IPS-NIHi7 (cell line): ENCODE measurements at regions not wholly inside any gene's neighbourhood (a gene's known extent, or its start where the extent isn't known, plus 50 kb on each side); places are given as distances from the start of the nearest gene placed in this dataset.

Experiments
- DNase-seq: peaks from one replicate; pipeline ENCODE4 v3.0.0; 2012; ENCODE audit warnings: mixed read lengths; ENCODE audit errors: extremely low spot score

DNA sequence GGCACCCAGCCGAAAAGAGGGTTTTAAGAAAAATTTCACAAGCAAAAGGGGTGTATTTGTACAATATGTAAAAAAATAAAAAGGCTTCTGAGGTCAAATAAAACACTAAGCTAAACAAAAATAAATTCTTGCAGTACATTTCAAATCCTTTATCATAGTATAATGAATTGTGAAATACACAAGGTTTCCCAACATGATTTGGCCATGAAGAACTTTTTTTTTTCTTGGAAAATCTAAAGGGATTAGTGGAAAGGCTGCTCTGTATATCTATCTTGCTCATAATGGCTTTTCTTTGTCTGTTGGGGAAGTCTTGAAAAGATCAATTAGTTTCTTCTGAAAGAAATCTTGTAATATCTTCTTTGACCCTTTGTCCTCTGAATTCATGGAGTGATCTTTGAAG, 593.4 kb downstream of the PLPP3 start:
- no peak for DNase-seq

DNA sequence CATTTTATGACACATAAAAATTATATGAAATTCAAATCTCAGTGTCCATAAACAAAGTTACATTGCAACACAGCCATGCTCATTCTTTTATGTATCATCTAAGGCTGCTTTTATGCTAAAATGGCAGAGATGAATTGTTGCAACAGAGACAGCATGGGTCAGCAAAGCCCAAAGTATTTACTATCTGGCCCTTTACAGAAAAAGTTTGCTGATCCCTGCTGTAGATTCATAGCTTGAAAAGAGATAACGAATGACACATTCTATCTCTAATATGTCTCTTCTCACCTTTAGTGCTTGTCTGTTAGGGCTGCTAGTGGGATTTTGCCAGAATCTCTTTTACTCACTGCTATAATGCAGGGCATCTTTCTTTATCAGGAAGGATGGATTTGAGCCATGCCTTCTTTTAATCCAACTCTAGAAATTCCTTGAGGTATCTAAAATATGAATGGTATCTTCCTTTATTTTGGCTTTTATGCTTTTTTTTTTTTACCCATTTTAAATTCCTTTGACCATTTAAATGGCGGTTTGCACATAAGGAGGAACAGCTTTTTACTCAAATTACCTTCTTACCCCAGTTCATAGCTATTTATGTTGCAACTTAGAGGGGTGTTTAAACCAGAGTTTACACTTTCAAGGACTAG, 598.2 kb downstream of the PLPP3 start:
- DNase-seq = no peak

DNA sequence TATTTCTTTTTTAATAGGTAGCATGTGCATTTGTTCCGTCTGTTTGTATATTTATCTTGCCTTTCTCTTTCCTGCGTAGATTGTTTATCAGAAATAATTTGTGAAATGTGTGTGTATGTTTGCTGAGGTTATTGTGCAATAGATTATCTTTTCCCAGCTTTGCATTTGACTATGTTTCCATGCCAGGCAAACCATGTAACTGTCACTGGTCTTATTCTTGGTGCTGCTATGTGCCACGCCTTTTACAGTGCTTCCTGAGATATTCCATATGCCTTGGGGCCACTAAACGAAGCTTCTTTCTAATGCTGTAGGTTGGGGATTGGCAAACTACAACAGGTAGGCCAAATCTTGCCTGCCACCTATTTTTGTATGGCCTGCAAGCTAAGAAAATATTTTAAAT, 598.8 kb downstream of the PLPP3 start:
- no peak for DNase-seq

DNA sequence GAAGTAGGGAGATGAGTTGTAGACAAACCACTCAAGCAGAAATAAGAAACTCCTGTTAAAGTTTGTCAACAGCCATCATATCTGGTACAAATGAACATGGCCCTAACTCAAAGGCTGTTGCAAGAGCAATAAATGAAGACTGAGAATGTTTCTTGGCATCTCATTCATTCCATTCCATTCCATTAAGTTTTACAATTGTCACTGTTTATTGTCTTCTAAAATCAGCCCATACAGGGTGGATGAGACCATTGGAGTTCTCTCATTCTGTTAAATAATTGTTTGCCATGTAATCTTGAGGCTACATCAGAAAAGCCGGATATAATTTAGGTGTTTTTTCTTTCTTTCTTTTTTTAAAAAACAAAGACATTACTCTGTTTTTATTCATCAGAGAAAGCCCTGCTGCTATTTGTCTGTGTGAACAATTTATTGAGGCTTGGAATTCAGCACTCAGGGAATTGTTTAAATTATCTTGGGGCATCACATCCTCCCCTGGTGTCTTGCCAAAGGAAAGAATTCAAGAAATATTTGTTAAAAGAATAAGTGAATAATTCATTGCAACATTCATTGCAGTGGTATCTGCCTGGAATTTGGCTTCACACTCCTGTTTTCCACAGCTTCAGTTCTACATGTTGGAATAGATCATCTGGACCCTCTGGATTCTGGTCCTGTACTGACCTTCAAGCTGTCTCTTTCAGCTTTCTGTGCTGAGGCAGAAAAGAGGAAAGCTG, 604.5 kb downstream of the PLPP3 start:
- no peak for DNase-seq

- no peak for DNase-seq
Measured at GRCh38 chr1:55970526-55971110, 608.7 kb downstream of the PLPP3 start.

- no peak for DNase-seq
Measured at GRCh38 chr1:55969322-55969721, 610.0 kb downstream of the PLPP3 start.

DNA sequence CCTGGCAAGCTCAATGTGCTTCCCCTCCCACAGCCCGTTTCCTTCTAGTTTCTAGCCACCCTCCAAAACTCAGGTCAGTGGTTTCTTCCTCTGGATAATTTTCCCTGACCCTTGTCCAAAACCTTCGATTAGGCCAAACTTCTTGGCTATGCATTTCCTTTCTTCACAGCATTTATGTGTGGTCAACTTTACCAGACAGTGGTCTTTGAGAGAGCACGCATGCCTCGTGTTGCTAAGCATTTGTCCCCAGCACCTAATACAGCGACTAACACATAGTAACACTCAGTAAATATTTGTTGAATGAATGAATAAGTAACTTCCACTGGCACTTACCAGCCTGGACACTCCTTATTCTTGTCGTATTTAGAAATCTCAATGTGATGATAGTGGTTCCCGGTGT, 610.7 kb downstream of the PLPP3 start:
- DNase-seq = no peak

- DNase-seq = no peak
Measured at GRCh38 chr1:55965981-55966461, 613.3 kb downstream of the PLPP3 start.

- DNase-seq = no peak
Measured at GRCh38 chr1:55962472-55962871, 616.9 kb downstream of the PLPP3 start.

GRCh38 chr1:55959136-55959548, 620.2 kb downstream of the PLPP3 start:
- DNase-seq = no peak

- no peak for DNase-seq
Measured at GRCh38 chr1:55958498-55958897, 620.9 kb downstream of the PLPP3 start.

DNA sequence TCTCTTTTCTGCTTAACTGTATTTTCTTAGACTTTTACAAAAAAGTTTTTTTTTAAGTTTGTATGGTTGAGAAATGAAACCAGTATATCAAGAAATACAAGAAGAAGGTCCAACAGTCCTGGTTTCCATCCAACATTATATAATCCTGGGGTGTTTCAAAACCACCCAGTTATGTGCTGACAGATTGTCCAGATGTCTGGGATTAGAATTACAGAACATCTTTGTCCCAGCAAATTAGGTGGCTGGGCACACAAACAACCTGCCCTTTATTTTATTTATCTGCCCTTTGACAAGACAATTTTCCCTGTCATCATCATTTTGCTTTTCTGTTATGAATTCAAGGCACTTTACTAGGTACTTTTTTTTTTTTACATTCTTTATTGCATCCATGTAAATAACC, 622.1 kb downstream of the PLPP3 start:
- no peak for DNase-seq

- no peak for DNase-seq
Measured at GRCh38 chr1:55955016-55955621, 624.2 kb downstream of the PLPP3 start.

DNA sequence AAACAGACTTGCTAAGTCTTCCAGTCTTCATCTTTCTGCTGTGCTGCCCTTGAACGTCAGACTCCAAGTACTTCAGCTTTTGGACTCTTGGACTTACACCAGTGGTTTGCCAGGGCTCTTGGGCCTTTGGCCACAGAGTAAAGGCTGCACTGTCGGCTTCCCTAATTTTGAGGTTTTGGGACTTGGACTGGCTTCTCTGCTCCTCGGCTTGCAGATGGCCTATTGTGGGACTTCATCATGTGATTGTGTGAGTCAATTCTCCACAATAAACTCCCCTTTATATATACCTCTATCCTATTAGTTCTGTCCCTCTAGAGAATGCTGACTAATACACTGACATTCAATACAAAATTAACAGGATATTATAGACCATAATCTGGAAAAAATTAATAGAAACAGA, 628.1 kb downstream of the PLPP3 start:
- DNase-seq = no peak

DNA sequence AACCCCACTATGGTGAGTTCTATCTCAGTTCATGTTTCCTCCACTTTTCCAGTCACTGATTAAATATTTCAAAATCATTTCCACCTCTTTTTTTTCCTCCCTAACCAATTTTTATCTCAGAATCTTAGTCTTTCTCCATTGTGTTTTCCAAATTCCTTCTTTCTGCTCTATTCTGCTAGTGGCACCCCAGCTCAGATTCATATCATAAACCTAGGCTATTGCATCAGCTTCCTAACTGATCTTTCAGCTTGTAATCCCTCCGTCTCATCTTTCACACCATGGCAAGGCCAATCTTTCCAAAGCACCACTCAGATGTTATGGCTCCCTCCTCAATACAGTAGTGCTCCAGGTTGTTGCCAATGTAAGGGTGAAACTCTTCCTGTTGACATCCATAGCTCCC, 631.9 kb downstream of the PLPP3 start:
- no peak for DNase-seq

- no peak for DNase-seq
Measured at GRCh38 chr1:55943721-55944435, 635.5 kb downstream of the PLPP3 start.

GRCh38 chr1:55943012-55943411, 636.4 kb downstream of the PLPP3 start:
- DNase-seq = no peak

DNA sequence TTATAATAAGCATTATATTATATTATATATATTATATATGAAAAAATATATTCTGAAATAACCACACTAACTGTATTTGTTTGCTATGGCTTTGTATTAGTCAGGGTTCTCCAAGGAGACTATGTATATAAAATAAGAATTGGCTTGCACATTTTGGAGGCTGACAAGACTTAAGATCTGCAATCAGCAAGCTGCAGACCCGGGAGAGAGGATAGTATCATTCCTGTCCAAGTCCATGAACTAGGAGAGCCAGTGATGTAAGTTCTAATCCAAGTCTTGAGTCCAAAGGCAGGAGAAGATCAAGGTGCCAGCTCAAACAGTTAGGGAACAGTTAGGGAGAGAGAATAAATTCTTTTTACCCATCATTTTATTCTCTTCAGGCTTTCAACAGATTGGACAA, 639.5 kb downstream of the PLPP3 start:
- no peak for DNase-seq

DNA sequence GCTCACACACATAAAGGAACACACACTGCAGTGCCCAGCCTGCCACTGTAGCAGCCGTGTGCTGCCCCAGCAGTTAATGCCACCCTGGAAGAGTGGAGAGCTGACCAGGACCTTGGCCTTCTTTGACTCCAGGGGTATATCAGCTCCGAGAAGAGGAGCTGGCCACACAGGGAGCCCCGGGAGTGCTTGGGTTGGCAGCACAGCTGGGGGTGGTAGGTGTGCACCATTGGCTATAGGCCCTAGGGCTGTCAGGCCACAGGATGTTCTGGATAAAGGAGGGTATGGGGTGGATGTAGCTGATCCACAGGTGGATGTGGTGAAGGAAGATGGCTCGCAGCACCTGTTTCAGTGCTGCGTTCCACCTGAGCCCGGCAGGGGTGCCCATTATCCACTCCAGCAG, 640.5 kb downstream of the PLPP3 start:
- DNase-seq = no peak

DNA sequence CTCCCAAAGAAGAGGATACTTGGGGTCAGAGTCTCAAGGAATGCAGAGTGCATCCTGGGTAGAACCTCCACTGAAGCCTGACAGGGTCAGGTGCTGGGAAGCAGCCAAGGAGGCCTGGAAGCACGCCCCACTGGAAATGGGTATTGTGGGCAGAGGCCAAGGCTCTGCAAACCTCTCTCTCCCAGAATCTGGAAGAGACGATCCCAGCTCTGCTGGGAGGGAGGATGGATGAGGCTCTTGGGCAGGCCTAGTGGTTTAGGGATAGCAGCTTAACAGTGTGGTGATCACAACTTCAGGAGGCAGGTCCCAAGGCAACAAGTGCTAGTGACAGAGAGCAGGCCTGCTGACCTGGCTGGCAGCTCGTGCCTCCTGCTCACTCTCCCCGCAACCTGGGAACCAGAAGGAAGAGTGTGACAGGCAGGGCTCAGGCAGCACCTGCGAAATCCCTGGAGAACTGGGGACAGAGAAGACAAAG, 641.0 kb downstream of the PLPP3 start:
- no peak for DNase-seq

GRCh38 chr1:55937840-55938375, 641.5 kb downstream of the PLPP3 start:
- DNase-seq = no peak

GRCh38 chr1:55935236-55935635, 644.1 kb downstream of the PLPP3 start:
- DNase-seq = no peak
